GM18861 (cell line): ENCODE measurements at regions not wholly inside any gene's neighbourhood (a gene's known extent, or its start where the extent isn't known, plus 50 kb on each side); places are given as distances from the start of the nearest gene placed in this dataset.
"Not testable (repeated sequence)": the region's sequence is repeated elsewhere in the genome, so short reads cannot be mapped to it uniquely, and the experiment has no call there.

Source experiments
- ATAC-seq: cut with Tn5 transposase; IDR thresholded peaks from one replicate; pipeline ENCODE4 v1.9.1; 2021; ENCODE audit not compliant: unreplicated experiment

DNA sequence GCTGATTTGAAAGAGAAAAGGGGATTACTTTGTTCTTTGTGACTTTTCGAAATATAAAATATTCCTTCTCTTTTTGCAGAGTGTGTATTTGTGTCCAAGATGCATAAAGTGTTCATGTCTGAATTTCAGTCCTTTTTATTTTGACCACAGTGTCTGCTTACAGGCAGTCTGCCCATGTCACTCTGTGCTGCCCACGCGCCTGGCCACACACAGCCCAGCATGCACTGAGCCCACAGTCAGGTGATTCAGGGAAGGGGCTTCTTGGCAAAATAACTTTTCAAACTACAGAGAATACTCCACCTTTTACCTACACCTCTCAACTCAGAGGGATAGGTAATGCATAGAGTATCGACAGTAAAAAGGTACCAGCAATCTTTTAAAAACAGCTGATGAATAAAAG is 142.5 kb upstream of the TRPC4 start:
- ATAC-seq = no peak

DNA sequence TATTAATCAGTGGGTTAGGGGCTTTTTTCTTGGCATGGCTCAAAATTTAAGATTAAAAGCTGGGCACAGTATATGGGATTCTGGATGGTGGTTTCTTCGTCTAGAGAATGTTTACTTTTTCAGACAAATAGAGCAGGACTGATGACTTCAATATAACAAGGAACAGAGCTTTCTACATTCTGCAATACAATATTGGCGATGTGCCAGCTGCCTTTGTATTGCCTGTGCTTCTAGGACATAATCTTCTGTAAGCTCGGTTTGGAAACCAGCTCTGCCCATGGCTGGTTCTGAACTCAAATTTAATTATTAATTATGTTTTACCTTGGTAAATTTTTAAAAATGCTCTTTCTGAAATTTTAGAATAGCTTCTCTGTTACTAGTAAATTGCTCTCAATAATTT is 139.1 kb upstream of the TRPC4 start:
- no peak for ATAC-seq

DNA sequence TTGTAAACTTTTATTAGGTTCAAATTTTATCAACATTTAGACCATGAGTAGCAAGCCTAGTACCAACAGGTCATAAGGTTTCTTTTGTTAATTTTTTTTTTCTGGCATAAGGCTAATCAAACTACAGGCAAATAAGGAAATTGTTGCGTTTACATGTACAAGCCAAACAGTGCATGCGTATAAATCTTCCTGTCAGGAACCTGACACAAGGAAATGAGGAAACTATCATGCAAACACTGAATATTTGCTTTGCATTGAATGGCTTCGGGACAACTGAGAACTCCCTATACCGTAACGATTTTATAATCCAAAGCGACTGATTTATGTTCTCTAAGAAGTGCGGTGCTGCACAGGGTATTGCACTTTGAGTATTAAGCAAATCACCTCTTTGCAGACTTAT is 133.0 kb upstream of the TRPC4 start:
- ATAC-seq = no peak

DNA sequence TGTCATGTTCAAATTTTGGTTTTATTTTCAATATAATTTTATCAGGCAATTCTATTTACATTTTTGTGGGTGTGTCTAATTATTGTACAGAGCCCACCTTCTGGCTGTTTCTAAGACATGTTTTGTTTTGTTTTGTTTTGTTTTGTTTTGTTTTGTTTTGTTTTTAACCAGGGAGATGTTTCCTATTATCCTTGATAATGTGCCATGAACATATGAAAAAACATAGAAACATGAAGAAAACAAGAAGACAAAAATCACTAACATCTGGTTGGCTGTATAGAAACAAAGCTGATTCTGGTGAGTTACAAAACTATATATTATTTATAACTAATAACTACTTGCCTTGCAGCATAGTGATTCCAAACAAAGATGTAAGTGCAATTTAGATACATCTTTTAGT is 128.1 kb upstream of the TRPC4 start:
- no peak for ATAC-seq

DNA sequence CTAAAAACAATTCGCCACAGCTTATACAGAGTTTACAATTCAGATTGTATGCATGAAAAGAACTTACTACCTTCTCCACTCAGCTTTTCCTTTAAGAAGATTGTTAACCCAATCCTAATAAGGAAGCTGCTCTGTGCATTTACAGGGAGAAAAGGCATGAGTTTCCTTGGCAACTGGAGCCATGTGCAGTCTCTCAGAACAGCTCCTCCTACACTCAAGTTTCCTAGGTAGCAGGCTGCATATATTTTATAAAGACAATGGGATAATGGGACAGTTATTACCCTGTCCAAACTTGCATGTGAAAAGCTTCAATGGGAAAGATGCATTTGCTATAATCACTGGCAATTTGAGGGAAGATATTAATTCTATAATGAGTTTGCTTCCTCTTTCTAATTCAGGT is 125.5 kb upstream of the TRPC4 start:
- ATAC-seq = no peak

DNA sequence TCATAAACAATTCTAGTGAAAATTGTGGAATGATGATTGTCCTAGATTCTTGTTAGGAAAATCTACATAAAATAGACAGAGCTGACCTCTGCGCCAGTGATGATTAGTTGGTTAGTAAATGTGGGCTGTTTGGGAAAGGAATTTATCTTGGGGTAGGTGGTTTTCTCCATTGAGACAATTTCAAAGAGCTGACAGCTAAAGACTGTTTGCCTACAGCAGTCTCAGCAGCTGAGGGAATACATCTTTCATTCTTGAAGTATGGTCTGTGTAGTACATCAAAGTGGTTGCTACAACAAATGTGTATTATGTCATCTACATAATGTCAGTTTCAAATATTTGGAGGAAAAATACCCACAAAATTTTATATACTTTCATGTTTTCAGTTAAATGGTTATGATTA is 117.2 kb upstream of the TRPC4 start:
- no peak for ATAC-seq

DNA sequence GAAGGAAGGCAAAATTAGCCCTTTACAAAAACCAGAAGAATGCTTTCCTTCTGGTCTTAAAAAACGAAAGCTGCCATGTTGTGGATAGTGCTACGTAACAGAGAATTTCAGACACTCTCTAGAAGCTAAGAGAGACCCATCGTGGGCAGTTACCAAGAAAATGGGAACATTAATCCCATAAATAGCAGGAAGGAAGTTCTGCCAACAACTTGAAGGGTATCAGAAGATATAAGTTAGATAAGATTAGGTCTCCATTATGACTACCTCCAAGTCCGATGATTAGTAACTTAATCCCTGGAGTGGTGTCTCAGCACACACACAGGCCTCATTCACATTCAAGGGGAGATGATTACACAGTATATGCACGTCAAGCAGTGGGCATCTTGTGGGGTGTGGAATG is 115.7 kb upstream of the TRPC4 start:
- no peak for ATAC-seq

DNA sequence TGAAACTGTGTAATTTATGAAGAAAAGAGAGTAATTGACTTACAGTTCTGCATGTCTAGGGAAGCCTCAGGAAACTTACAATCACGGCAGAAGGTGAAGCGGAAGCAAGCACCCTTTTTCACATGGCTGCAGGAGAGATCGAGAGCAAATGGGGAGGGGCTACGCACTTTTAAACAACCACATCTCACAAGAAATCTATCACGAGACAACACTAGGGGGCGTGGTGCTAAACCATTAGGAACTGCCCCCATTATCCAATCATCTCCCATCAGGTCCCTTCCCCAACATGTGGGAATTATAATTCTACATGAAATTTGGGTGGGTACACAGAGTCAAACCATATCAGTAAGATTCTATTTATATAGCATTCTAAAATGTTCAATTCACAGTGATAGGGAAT is 114.8 kb upstream of the TRPC4 start:
- no peak for ATAC-seq

DNA sequence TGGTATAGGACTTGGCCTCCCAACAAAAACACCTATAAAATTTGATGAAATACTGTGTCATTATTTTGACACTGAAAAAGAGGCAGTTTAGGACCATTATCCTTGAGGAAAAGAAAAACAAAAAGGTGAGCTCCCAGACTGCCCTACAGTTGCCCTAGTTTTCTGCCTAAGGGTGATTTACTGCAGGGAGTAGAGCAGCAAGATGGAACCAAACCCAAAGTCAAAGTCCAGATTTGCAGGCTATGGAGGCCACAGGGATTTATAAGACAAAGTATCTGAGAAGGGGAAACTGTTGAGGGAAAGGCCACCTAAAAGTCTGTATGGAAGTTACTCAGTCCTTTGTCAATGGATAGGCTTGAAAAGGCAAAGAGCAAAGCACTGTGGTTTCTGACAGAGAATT is 112.4 kb upstream of the TRPC4 start:
- no peak for ATAC-seq

DNA sequence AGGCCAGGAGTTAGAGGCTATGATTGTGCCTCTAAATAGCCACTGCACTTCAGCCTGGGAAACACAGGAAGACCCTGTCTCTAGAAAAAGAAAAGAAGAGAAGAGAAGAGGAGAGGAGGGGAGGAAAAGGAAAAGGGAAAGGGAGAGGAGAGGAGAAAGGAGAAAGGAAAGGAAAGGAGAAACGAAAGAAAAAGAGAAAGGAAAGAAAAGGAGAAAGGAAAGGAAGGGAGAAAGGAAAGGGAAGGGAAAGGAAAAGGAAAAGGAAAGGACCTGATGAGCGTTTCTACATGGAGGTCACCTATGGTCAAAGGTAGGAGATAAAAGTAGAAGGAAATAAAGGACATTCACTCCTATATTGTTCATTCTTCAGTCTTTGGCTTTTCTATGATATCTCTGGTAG is 109.1 kb upstream of the TRPC4 start:
- ATAC-seq = no peak

DNA sequence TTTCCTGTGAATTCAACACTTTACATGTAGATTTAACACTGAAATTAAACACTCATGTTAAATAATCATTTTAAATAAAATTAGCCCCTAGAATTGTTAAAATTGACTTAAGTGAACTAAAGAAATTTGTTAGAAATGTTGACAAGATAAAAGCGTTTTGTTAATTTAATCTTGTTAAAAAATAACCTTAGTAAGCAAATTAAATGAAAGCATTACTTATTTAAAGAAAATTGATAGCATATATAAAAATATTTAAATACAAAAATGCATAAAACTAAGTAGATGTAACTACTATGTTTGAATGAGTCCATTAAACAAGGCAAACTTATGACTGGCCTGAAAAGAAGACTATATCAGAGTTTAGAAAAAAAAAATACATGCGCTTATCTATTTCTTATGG is 99.0 kb upstream of the TRPC4 start:
- no peak for ATAC-seq

DNA sequence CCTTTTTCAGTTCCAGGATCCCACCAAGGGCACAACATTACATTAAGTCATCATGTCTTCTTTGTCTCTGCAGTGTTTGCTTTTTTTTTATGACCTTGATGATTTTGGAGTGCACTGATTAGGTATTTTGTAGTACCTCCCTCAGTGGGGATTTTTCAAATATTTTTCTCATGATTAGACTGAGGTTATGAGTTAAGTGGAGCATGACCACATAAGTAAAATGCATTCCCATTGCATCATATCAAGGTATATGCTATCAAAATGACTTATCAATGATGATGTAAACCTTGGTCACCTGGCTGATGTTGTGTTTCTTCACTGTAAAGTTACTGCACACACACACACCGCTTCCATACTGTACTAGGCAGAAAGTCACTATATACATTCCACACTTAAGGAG is 96.7 kb upstream of the TRPC4 start:
- ATAC-seq = no peak

DNA sequence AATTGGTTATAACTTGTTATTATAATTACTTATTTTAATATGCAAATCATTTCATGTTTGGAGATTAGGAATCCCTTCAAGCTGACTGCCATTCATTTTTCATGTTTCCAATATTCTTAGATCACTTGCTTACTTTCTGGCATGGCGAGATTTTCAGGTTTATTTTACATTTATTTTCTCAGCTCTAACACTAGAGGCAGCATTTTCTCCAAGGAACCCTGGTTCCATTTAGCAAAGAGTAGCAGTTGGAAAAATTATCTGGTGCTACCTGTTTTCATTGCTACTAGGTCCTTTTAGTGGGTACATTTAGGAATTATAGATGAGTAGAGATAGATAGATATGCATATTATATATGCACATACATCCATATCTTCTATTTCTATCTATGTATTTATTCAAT is 90.9 kb upstream of the TRPC4 start:
- ATAC-seq = no peak

DNA sequence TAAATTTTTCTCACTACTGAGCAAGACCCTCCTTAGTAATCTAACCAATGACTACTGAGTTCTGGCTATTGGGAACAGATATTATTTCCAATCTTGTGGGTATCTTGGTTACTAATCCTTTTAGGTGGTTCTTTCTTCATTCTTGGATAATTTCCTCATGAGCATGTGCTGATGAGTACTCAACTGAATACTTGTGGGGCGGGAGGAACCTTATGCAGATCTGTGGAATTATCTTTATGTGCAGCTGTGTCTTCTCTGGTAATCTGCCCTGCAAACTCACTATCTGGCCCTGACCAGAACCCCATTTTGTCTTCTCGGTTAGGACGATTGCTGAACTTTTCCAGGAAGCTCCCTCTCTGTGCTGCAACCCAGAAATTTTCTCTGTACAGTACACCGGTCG is 89.7 kb upstream of the TRPC4 start:
- ATAC-seq = no peak

DNA sequence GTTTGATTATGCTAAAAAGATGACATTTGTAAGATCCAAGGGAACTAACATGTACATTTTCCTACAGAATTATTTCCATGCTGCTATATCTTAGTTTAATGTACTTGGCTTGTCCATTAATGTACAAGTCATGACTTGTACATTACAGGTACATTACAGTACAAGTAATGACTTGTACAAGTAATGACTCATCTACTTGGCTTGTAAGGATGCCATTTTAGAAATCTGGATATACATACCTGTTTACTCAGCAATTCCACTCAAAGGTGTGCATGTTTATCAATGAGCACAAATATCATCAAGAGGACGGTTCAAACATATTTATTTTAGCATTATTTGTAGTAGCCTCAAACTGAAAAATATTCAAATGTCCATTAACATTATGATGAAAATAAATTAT is 87.0 kb upstream of the TRPC4 start:
- ATAC-seq = no peak

DNA sequence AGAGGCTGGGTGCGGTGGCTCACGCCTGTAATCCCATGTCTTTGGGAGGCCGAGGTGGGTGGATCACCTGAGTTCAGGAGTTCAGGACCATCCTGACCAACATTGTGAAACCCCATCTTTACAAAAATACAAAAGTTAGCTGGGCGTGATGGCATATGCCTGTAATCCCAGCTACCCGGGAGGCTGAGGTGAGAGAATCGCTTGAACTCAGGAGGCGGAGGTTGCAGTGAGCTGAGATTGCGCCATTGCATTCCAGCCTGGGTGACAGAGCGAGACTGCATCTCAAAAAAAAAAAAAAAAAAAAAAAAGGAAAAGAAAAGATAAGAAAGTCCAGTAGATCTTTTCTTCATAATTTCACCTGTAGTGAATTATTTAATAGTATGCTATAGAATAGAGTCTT is 85.0 kb upstream of the TRPC4 start:
- ATAC-seq = not testable (repeated sequence)

DNA sequence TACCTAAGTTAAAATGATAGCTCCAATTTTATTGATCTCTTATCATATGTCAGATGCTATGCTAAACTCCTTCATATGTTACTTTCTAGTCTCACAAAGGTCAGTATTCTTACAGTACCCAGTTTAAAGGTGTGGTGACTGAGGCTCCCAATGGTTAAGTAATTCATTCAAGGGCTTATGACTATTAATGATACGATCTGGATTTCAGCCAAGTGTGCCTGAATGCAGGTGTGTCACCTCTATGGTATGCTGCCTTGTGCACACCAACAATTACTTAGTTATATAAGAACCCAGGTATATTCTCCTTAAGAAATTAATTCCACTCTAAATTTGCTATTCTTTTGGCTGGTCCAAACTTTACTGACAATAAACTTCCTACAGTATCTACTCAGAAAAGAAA is 84.6 kb upstream of the TRPC4 start:
- no peak for ATAC-seq

DNA sequence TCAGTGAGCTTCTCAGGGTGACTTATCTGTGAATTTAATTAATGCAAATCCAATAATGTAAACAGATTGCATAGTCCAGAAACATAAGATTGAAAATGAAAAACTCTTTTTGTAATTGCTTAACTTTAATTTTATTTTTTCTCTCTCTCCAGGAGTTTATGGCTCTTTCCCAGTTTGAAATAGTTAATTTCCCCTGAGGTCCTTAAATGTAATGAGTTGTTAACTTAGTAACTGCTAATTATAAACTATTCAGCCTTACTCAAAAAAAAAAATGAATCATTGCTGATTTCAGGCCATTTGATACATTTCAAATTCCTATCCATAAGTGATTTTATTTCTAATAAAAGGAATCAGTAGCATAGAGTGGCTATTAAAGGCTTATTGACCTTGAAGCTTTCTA is 84.1 kb upstream of the TRPC4 start:
- ATAC-seq = no peak

DNA sequence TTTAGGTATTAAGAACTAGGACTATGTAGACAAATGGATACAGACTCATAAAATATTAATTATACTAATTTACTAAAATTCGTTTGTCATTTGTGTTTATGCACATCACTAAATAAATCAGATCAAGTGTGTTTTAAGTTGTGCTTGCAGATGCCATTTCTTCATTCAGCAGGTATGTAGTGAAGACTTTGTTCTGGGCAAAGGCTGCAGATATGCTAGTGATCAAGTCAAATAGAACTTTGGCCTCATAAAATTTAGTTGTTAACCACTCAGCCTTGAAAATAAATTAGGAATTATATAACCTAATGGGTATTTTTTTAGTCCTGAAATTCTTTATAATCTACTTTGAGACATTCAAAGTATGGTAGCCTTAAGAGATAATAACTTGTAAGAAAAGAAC is 80.4 kb upstream of the TRPC4 start:
- ATAC-seq = no peak

DNA sequence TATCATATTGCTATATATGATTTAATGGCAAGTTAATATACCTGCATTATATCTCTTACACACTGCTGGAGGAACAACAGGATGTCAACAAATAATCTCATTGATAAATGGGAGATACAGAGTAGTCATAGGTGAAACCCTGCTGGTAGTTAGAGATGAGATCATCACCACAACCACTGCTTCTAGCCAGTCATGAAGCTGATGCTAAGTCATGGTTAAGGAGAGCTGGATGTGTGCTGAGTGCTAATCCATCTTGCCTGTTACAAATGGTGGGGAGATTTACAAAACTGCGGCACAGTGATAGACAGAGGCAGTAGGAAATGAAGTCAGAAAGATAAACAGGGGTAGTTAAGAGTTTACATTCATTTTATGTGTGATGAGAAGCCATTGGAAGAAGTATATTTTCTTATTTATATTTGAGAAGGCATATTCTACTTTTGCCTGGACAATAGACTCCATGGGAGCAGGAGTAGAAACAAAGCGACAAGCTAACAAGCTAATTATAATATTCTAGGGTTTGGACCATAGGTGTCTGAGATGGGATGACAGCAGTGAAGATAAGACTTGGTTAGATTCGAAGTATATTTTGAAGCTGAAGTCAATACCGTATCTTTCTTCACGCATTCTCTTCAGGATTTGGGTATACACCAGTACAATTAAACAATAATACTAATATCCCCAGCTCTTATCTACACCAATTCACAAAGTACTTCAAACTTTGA is 78.0 kb upstream of the TRPC4 start:
- ATAC-seq = no peak

DNA sequence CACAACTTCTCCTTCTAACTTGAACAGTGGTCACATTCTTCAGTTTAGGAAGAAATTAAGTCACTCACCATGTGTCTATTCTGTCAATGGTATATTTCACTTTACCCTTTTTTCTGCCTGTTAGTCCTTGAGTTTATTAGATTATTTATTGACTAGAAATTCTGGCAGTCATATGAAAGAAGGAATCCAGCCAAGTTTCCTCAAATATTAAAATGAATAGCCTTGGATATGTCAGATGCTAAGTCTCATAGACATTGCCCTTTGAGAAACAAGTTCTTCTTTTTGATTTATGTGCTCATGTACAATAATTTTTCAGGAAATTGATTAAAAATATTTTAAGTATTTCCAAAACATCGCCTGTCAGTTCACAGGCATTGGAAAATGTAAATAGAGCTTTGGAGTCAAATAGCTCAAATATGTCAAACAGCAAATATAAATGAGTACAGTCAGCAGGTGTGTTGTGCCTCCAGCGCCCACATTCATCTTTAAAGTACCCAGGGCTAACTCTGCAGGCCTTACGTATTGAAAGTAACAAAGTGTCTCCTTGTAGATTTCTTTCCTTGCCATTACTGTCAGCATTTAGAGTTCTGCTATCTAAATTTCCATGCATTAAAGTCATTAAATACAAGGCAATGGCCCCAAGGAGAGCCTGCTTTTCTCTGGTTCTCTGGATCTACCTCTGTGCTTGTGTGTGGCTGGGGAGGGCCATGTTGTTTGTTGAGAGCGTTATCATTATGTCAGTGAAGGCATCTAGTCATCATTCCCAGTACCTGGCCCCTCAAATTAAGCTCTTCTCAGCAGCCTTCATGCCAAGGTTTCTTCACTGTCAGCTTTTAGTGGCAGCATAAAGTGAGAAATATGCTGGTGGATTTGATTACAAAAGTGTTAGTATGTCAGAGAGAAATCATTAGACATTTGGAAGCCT is 76.3 kb upstream of the TRPC4 start:
- ATAC-seq = no peak

DNA sequence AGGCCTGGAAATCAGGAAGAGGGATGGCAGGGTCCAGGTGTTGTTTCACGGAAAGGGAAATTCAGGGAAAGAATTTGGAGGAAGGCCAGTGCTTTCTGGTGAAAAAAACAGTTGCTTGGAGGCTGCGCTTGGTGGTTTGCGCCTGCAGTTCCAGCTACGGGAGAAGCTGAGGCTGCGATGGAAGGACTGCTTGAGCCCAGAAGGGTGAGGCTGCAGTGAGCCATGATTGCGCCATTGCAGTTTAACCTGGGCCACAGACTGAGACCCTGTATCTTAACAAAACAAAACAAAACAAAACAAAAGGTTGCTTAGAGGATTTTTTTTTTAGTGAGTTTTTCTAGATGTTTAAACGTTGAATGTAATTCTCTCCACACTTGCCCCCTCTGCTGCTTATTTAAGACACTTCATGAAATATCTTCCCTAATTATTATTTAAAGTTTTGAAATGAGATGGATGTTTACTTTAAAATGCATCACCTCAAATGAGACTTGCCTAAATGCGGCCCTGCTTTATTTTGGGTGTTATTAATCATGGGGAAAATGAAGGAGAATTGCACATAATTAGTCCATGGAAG is 75.4 kb upstream of the TRPC4 start:
- ATAC-seq = no peak
